H1 (cell line): ENCODE measurements at regions not wholly inside any gene's neighbourhood (a gene's known extent, or its start where the extent isn't known, plus 50 kb on each side); places are given as distances from the start of the nearest gene placed in this dataset.

Experiments used
- CTCF ChIA-PET: fragments of 300-600 bp; sonication (Branson Sonifier 250); formaldehyde crosslinking; loops from one replicate; lab custom pipeline; 2021; ENCODE audit not compliant: partially characterized antibody; lab: Charles Lee
- POLR2A ChIA-PET: fragments of 300-600 bp; sonication (Branson Sonifier 250); formaldehyde crosslinking; loops from one replicate; lab custom pipeline; 2021; ENCODE audit warnings: inconsistent platforms; ENCODE audit not compliant: partially characterized antibody; lab: Charles Lee
- DNase-seq, 2 experiments: peaks; one replicate each; pipeline versions ENCODE4 v3.0.0 to v3.0.0-alpha.2; 2010 to 2022; ENCODE audit warnings: low spot score in 2 of 2, low read depth in 1 of 2, mixed read lengths in 1 of 2
- FAIRE-seq: peaks from 2 replicates; lab custom pipeline; 2011; peaks lifted over from hg19 to GRCh38; lab: Jason Lieb, UNC
- H2AFZ ChIP-seq: 2 replicates; pipeline ENCODE4 v1.8.1; 2012; ENCODE audit warnings: low read length, inconsistent platforms
- H2AK5ac ChIP-seq: 2 replicates; pipeline ENCODE4 v1.6.1; 2013; ENCODE audit warnings: low read depth, low read length
- H2BK120ac ChIP-seq: replicated peaks from 2 replicates; pipeline ENCODE3; 2013; ENCODE audit warnings: low read depth, low read length, inconsistent platforms
- H2BK12ac ChIP-seq: 2 replicates; pipeline ENCODE4 v1.6.1; 2013; ENCODE audit warnings: low read depth, low read length
- H2BK15ac ChIP-seq: 2 replicates; pipeline ENCODE4 v1.6.1; 2013; ENCODE audit warnings: low read length
- H2BK20ac ChIP-seq: 2 replicates; pipeline ENCODE4 v1.6.1; 2013; ENCODE audit warnings: low read length
- H2BK5ac ChIP-seq: 2 replicates; pipeline ENCODE4 v1.6.1; 2013; ENCODE audit warnings: low read depth, low read length
- H3K14ac ChIP-seq: 2 replicates; pipeline ENCODE4 v1.6.1; 2013; ENCODE audit warnings: inconsistent platforms; ENCODE audit not compliant: insufficient read length
- H3K18ac ChIP-seq: 2 replicates; pipeline ENCODE4 v1.6.1; 2013; ENCODE audit warnings: low read length; ENCODE audit errors: extremely low read depth
- H3K23ac ChIP-seq: 2 replicates; pipeline ENCODE4 v1.6.1; 2013; ENCODE audit warnings: inconsistent platforms; ENCODE audit not compliant: insufficient read length
- H3K23me2 ChIP-seq: 2 replicates; pipeline ENCODE4 v1.6.1; 2013; ENCODE audit warnings: low read depth, low read length
- H3K27ac ChIP-seq: 2 replicates; pipeline ENCODE4 v1.6.1; 2011; ENCODE audit warnings: low read depth, low read length, inconsistent platforms
- H3K27me3 ChIP-seq, 4 experiments: replicated peaks in 1 of 4; 1 replicate in 1 of 4; 2 replicates in 3 of 4; pipeline versions ENCODE4 v1.6.1 to v1.8.1; 2011 to 2013; ENCODE audit warnings: low read length in 3 of 4, mild to moderate bottlenecking in 3 of 4, inconsistent platforms in 2 of 4, mixed read lengths in 2 of 4, moderate library complexity in 1 of 4; ENCODE audit not compliant: control insufficient read depth in 3 of 4, insufficient read depth in 3 of 4; ENCODE audit errors: extremely low read depth in 1 of 4
- H3K36me3 ChIP-seq, 4 experiments: 2 replicates each; pipeline versions ENCODE4 v1.6.1 to v1.8.1; 2011 to 2013; ENCODE audit warnings: mild to moderate bottlenecking in 4 of 4, low read length in 3 of 4, moderate library complexity in 2 of 4, control low read depth in 1 of 4, inconsistent platforms in 1 of 4; ENCODE audit not compliant: insufficient read depth in 4 of 4, control insufficient read depth in 2 of 4
- H3K4ac ChIP-seq: replicated peaks from 2 replicates; pipeline ENCODE3; 2013; ENCODE audit warnings: low read length, low read depth, mixed read lengths, inconsistent platforms; ENCODE audit not compliant: insufficient read length
- H3K4me1 ChIP-seq, 4 experiments: replicated peaks in 1 of 4; 1 replicate in 1 of 4; 2 replicates in 3 of 4; pipeline versions ENCODE4 v1.6.1 to v1.8.1; 2011 to 2013; ENCODE audit warnings: low read length in 3 of 4, inconsistent platforms in 2 of 4, mixed read lengths in 1 of 4; ENCODE audit not compliant: insufficient read depth in 4 of 4, control insufficient read depth in 3 of 4
- H3K4me2 ChIP-seq, 2 experiments: 2 replicates each; pipeline versions ENCODE4 v1.6.1 to v1.8.1; 2011 to 2013; ENCODE audit warnings: low read depth in 2 of 2, low read length in 2 of 2, control low read depth in 1 of 2, inconsistent platforms in 1 of 2, mild to moderate bottlenecking in 1 of 2; ENCODE audit not compliant: insufficient read depth in 1 of 2
- H3K4me3 ChIP-seq, 4 experiments: fragments of 200-600, 300-600 bp in 1 of 4; sonication (generic), shearing (Covaris generic), sonication (Bioruptor Twin) in 1 of 4; 2 replicates each; pipeline versions ENCODE4 v1.5.1 to v1.8.1; 2011 to 2016; ENCODE audit warnings: low read length in 4 of 4, low read depth in 3 of 4, control low read depth in 2 of 4, inconsistent platforms in 2 of 4, mild to moderate bottlenecking in 2 of 4, mixed read lengths in 1 of 4, moderate library complexity in 1 of 4; ENCODE audit not compliant: insufficient read depth in 2 of 4; ENCODE audit errors: extremely low read depth in 1 of 4
- H3K56ac ChIP-seq: replicated peaks from 2 replicates; pipeline ENCODE3; 2013; ENCODE audit warnings: low read depth, mild to moderate bottlenecking, mixed read lengths, low read length, inconsistent platforms; ENCODE audit not compliant: insufficient read length
- H3K79me1 ChIP-seq: 2 replicates; pipeline ENCODE4 v1.6.1; 2013; ENCODE audit warnings: low read depth, low read length, control low read depth
- H3K79me2 ChIP-seq, 2 experiments: 2 replicates each; pipeline versions ENCODE4 v1.6.1 to v1.8.1; 2012 to 2013; ENCODE audit warnings: low read length in 2 of 2, mild to moderate bottlenecking in 2 of 2, inconsistent platforms in 1 of 2; ENCODE audit not compliant: insufficient read depth in 2 of 2, control insufficient read depth in 1 of 2
- H3K9ac ChIP-seq, 4 experiments: replicated peaks in 1 of 4; 1 replicate in 1 of 4; 2 replicates in 3 of 4; pipeline versions ENCODE4 v1.6.1 to v1.8.1; 2011 to 2013; ENCODE audit warnings: low read depth in 3 of 4, low read length in 3 of 4, control low read depth in 2 of 4, mild to moderate bottlenecking in 2 of 4, moderate library complexity in 2 of 4, inconsistent platforms in 1 of 4; ENCODE audit errors: extremely low read depth in 1 of 4
- H3K9me3 ChIP-seq, 2 experiments: 2 replicates each; pipeline versions ENCODE4 v1.6.1 to v1.8.1; 2012 to 2013; ENCODE audit warnings: mild to moderate bottlenecking in 2 of 2, moderate library complexity in 2 of 2, control low read depth in 1 of 2, inconsistent platforms in 1 of 2, low read depth in 1 of 2, low read length in 1 of 2, mixed read lengths in 1 of 2; ENCODE audit not compliant: insufficient read depth in 2 of 2
- H4K20me1 ChIP-seq, 2 experiments: replicated peaks in 1 of 2; 2 replicates each; pipeline versions ENCODE3 to v1.8.1; 2011 to 2013; ENCODE audit warnings: inconsistent platforms in 2 of 2, low read length in 2 of 2, mild to moderate bottlenecking in 1 of 2; ENCODE audit not compliant: insufficient read depth in 2 of 2, control insufficient read depth in 1 of 2
- H4K5ac ChIP-seq: 2 replicates; pipeline ENCODE4 v1.6.1; 2013; ENCODE audit warnings: low read length, low read depth, mixed read lengths, inconsistent platforms; ENCODE audit not compliant: insufficient read length
- H4K8ac ChIP-seq: 2 replicates; pipeline ENCODE4 v1.8.0; 2013; ENCODE audit warnings: mild to moderate bottlenecking, moderate library complexity, low read length, inconsistent platforms; ENCODE audit not compliant: insufficient read depth; ENCODE audit errors: extremely low read depth
- H4K91ac ChIP-seq: replicated peaks from 2 replicates; pipeline ENCODE3; 2013; ENCODE audit warnings: low read length, mixed read lengths, inconsistent platforms; ENCODE audit not compliant: insufficient read length
- CTCF ChIP-seq, 3 experiments: IDR thresholded peaks; 1 replicate in 2 of 3; 2 replicates in 1 of 3; pipeline versions ENCODE4 v1.5.1 to v1.6.1; 2011; ENCODE audit warnings: low read length in 3 of 3, mild to moderate bottlenecking in 3 of 3, inconsistent platforms in 2 of 3, low read depth in 1 of 3, moderate library complexity in 1 of 3; ENCODE audit not compliant: insufficient read depth in 1 of 3; ENCODE audit errors: control extremely low read depth in 1 of 3
- GABPA ChIP-seq: IDR thresholded peaks from 2 replicates; pipeline ENCODE4 v1.6.1; 2011; ENCODE audit warnings: mild to moderate bottlenecking, low read length, moderate library complexity, borderline replicate concordance; ENCODE audit not compliant: insufficient read depth
- JUND ChIP-seq: IDR thresholded peaks from 2 replicates; pipeline ENCODE4 v1.6.1; 2011; ENCODE audit warnings: mild to moderate bottlenecking, improper control_type of control experiment, low read length
- KDM5A ChIP-seq: fragments of 200-600 bp; IDR thresholded peaks from 2 replicates; pipeline ENCODE4 v1.7.1; 2012; ENCODE audit warnings: mild to moderate bottlenecking, low read length, inconsistent platforms, mixed read lengths
- SP4 ChIP-seq: IDR thresholded peaks from 2 replicates; pipeline ENCODE4 v1.6.1; 2012; ENCODE audit warnings: low read length, inconsistent platforms
- ZNF274 ChIP-seq: IDR thresholded peaks from 2 replicates; pipeline ENCODE4 v1.7.0; 2012; ENCODE audit warnings: low read length, borderline replicate concordance; ENCODE audit errors: extremely low read depth
- WGBS, 2 experiments: shearing (Covaris generic) in 1 of 2; methylation state at CpG; one replicate each; pipeline versions ENCODE4 v1.1.6 to v1.1.7; 2013 to 2015; ENCODE audit warnings: low lambda C conversion rate in 2 of 2, mixed read lengths in 2 of 2, inconsistent platforms in 1 of 2, low coverage in 1 of 2, missing lambda C conversion rate in 1 of 2; ENCODE audit not compliant: insufficient replicate concordance in 2 of 2, insufficient coverage in 1 of 2, insufficient read length in 1 of 2; ENCODE audit errors: extremely low coverage in 1 of 2, missing lambda C conversion rate in 1 of 2; 5-methylcytosine and 5-hydroxymethylcytosine counted together
- TF ChIP-seq, protein P1 (sequence below): IDR thresholded peaks from 2 replicates; pipeline ENCODE4 v1.6.1; 2012; ENCODE audit warnings: low read length, inconsistent platforms

- Histone ChIP-seq H2BK120ac (no peak overlapping the region), H3K27ac (no peak overlapping the region), H3K79me2 (no peaks in the 10 kb centered on the region), H2AFZ (no peak overlapping the region), H3K79me1 (no peaks in the 10 kb centered on the region), H3K14ac (no peak overlapping the region), H2BK20ac (no peak overlapping the region), H3K18ac (no peak overlapping the region), H3K23ac (no peak overlapping the region), H3K4me1 (peaks cover 0 to 3% (median 1%) of the 10 kb centered on the region in 4 experiments; a peak in 2 of 7 replicates), H4K5ac (no peak overlapping the region), H3K36me3 (no peaks in the 10 kb centered on the region), H4K8ac (no peak overlapping the region), H3K4me2 (no peak overlapping the region), H4K91ac (no peak overlapping the region), H4K20me1 (no peaks in the 10 kb centered on the region), H3K23me2 (no peaks in the 10 kb centered on the region), H3K27me3 (peaks cover 0 to 1% (median 0%) of the 10 kb centered on the region in 4 experiments; a peak in 1 of 7 replicates), H2BK15ac (no peak overlapping the region), H3K4ac (no peak overlapping the region), H3K9me3 (no peaks in the 10 kb centered on the region), H3K56ac (no peak overlapping the region), H3K9ac (no peak overlapping the region), H2AK5ac (no peak overlapping the region), H3K4me3 (no peak overlapping the region), H2BK12ac (no peak overlapping the region), H2BK5ac (no peak overlapping the region)
- 72% methylated on average over 2 of the region's 2 CpGs; no CpG with 5 or more reads in 1 of the 2 experiments for WGBS, 2 experiments
- FAIRE-seq = no peak
- TF ChIP-seq, protein P1, sequence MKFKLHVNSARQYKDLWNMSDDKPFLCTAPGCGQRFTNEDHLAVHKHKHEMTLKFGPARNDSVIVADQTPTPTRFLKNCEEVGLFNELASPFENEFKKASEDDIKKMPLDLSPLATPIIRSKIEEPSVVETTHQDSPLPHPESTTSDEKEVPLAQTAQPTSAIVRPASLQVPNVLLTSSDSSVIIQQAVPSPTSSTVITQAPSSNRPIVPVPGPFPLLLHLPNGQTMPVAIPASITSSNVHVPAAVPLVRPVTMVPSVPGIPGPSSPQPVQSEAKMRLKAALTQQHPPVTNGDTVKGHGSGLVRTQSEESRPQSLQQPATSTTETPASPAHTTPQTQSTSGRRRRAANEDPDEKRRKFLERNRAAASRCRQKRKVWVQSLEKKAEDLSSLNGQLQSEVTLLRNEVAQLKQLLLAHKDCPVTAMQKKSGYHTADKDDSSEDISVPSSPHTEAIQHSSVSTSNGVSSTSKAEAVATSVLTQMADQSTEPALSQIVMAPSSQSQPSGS = no peak
- TF ChIP-seq ZNF274 (no peak), SP4 (no peak), CTCF (IDR thresholded peaks at IDR 0.05; ENCODE audit: control extremely low read depth in 1 of 3, insufficient read depth in 1 of 3, low read depth in 1 of 3, low read length in 3 of 3) (no peak), GABPA (no peak), KDM5A (no peak), JUND (no peak)
- CTCF ChIA-PET = interaction anchor here (1.2 kb wide), 1 partner anchor 9 kb away, joined by 3 read pairs; no protein-coding TSS in a partner anchor
- DNase-seq = no peak
- POLR2A ChIA-PET = no interaction called here
These were observed 169.9 kb upstream of the POT1 start for GRCh38 chr7:125099519-125099918.
